ENCODE measurements at regions not wholly inside any gene's neighbourhood (a gene's known extent, or its start where the extent isn't known, plus 50 kb on each side); places are given as distances from the start of the nearest gene placed in this dataset.

DNA sequence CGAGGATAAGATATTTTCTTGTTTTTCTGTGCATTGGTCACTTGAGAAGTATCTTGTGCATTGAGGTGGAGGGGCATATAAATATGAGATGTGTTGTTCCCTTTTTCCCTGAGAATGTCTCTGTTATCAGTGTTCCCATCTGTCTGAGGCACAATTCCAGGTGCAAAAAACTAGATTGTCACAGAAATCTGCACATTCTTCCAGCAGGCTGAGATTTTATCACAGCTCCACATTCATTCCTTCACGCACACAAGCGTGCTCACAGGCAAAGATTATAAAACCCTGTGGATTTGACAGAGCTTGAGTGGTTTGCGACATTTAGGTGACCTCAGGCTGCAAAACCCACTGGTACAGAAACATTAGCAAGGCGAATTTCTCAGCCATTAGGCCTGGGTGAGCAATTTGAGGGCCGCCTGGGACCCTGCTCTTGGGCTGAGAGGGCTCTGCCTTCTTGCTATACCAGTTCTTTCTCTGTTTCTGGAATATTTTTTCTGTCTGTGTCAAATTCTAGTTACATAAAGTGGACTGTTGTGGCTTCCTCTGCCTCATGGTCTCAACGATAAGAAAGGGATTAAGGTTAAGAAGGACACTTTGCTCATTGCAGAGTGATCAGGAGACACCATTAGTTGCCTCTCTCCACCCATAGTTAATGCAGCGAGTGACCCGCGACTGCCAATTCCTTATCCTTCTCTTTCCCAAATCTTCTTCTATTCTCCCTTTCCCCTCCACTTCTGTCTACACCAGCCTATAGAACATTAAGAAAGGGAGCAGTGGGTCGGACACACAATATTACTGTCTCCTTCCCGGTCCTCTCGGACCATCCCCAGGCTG lies 86.7 kb upstream of the C1QTNF7 start:
- DNase-seq, result no peak

DNA sequence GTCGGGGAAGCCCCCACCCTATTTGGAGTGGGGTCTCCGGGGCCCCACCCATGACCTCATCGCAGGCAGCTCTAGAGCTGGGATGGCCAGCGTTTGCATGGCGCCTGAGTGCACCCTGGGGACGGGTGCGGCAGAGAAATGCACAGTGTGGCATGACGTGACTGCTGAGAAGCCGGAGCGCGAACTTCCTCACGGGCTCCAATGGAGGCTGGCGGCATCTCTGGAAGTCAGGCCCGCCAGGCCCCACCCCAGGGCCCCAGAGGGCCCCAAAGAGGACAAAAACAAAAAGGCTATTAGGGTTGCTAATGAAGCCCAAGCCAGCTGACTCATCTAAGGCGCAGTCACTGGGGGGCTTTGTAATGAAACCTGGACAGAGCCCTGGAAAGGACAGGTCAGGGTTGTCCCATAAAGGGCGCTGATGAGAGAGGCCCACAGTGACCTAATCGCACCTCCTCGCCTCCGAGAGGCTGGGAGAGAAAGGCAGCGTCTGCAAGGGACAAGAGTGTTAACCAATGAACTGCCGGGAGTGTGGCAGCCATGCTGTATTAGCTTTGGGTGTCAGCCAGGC lies 86.0 kb upstream of the C1QTNF7 start:
- no peak for DNase-seq

DNA sequence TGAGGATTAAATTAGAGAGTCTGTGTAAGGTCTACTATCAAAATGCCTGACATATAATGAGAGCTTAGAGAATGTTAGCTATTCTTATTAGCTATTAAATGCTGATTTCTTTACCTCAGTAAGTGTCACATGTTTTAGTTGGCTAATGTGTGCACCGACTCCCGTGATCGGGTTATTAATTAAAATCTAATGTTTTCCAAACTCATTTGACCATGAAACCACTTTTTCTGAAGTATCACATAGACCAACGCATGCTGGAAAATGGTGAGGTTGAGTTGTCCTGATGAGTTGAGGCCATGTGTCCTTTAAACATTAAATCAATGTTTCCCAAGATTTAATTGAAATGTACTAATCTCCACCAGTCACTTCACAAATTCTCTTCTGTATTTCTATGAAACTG lies 84.8 kb upstream of the C1QTNF7 start:
- DNase-seq, result no peak

DNA sequence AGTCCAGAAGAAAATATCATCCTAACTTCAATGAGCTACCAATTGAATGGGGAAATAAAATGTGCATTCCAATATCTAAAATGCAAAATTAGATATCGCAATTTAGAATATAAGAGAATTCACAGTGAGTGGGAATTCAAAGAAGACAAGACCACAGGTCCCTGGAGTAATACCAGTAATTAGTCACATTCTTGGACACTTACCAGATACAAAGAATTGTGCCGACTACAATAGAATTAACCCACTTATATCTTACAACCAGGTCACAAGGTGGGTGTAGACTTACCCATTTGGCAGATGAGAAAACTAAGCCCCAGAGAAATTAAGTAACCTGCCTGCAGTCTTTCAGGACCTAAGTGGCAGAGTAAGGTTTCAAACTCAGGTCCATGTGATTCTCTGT lies 84.3 kb upstream of the C1QTNF7 start:
- peak; percentile 24 for DNase-seq

DNA sequence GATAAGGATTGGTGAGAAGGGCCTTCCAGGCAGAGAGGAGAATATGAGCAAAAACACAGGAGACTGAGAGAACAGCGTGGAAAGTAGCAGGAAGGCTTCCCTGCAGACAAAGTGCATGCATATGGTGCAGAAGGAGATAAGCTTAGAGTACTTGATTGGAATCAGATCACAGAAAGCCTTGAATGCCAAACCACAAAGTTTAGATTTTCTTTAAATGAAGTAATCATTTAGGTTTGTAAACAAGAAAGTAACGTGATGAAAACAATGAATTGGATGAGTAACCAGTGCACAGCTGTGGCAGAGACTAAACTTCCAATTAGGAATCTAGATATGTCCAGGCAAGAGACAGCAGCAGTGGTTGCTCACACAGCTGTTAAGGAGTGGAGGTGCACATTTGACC lies 83.8 kb upstream of the C1QTNF7 start:
- peak; percentile 72 for DNase-seq

DNA sequence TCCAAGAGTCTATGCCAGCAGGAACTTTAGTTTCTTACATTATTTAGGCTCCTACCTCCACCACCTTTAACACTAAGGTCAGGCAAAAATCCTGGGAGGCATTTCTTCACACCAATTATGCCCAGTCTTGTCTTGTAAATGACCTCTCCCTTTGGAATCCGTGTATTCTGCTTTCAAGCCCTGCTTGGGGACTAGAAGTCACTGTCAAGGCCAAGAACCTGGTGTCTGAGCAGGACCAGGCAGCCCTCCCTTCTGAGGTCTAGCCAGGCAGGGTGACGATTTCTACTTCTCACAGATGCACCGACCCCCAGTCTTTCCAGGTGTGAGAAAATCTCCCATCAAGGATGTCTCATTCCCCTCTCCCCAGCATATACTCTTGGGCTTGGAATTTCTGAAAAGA lies 82.7 kb upstream of the C1QTNF7 start:
- no peak for DNase-seq

DNA sequence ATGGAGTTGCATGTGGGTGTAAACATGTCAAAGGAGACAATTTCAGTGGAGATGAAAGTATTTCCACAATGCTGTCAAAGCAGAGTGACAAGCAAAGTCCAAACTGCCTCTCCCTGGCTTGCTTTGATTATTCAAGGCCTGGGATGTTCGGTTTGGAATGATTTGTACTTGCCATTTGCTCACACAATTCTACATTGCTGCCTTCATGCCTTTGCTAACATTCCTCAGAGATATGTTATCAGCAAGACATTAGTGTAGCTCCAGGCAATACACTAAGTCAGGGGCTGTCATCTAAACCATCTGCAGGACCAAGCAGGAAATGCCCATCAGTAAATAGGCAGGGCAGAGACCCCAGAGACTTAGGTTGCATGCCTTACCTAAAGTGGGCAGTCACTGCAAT lies 79.6 kb upstream of the C1QTNF7 start:
- DNase-seq, result peak; percentile 9

DNA sequence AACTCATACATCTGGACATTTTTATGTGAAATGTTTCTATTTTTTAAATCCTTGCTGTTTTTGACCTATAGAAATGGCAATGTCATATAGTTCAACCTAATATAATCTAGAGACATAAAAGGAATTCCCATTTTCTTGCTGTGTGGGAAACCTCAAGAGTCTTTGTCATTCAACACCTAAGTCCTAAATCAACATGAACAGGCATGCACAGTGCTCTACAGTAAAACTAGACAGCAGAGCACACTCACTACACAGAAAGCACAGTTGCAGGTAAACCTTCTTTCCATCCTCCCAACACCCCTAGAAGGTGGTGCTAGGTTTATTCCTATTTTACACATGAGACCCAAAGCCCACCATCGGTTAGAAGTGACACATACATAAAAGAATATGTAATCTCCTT lies 79.1 kb upstream of the C1QTNF7 start:
- DNase-seq, result peak; percentile 10

DNA sequence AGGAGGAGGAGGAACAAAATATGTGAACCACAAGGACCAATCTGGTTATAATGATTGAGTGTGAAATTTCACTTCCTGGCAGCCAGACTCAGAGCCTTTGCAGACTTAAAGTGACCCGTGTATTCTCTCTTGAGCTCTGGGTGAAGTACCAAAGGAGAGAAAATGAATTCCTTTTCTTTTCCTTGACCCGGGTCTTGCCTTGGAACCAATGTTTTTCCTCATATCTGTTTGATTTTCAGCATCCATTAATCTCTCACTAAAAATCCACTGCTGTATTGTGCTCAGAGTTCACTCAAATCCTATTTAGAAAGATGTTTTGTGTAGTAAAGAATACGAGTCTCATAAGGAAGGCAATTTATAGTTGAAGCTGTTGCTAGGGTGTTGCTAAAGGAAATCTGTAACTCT lies 78.3 kb upstream of the C1QTNF7 start:
- peak; percentile 60 for DNase-seq

DNA sequence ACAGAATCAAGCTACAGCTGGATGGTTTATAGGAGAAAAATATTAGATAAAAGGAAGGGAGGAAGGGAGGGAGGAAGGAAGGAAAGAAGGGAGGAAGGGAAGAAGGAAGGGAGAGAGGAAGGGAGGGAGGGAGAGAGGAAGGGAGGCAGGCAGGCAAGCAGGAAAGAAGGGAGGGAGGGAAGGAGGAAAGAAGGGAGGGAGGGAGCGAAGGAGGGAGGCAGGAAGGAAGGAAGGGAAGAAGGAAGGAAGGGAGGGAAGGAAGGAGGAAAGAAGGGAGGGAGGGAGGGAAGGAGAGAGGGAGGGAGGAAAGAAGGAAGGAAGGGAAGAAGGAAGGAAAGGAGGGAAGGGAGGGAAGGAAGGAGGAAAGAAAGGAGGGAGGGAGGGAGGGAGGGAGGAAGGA lies 77.9 kb upstream of the C1QTNF7 start:
- no peak for DNase-seq

DNA sequence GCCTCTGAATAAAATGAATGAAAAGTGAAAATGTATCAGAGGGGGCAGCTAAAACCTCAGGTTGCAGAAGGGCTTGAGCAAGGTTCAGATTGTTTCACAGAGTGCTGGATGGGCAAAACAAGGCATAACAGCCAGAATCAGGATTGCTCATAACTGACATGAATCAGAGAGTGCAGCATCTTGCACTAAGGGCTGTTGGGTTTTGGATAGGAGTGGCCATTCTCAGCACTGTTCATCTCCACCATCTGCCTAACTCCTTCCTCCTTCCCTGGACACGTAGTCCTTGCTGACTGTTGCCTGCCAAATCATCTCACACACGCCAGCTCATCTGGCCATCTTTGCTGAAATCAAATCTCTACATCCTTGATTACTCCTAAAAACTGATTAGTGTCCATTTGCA lies 75.3 kb upstream of the C1QTNF7 start:
- DNase-seq, result no peak

DNA sequence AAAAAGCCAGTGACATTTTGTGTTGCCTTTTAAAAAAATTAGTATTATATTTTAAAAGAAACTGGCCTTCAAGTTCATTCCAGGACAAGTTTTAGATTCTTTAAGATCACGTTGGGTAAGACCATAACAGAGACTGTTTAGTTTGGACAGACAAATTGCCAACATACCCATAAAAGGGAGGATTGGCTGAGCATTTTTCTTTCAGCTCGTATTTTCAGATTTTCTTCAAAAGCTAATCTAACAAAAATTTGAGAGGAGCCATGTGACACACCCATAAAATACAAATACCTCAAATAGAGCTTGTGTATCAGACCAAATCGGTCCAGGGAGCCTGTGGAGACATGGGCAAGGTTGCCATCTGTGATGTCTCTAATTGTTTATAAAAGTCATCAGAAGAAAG lies 74.6 kb upstream of the C1QTNF7 start:
- no peak for DNase-seq

DNA sequence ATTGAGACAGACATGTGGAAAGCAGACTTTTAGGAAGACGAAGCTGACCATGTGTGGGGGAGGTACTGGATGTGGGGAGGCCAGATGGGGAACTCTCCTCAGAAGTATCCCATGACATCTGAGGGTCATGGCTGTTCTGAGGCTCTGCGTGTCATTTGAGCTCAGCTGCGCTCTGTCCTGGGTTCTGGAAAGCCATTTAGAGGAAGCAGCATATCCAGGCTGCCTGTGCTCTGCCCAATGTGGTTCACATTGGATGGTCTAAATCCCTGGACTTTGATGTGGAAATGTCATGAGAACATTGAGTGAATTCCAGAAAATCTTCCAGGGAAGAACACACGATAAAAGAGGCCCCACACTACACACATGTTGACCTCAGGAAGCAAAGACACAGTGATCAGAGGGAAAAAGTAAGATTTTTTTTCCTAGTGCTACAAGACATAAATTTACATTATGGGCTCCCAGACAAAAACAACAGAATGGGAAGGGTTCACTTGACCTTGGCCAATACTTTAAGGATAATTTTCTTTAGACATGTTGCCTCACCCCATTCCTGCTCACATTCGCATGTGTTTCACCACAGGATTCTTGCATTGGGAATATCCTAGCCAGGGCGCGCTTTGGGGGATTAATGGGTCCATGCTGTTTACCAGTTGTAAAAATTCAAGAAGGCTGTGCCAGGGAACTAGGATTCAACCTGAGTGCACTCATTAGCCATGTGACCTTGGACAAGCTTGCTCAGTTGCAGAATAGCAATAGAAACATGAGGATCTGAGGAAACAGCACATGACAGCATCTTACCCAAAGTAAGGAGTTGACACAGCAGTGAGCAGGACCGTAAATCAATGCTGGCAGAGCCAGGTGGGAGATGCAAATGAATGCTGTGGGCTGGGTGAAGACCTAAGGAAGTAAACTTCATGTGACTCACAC lies 73.2 kb upstream of the C1QTNF7 start:
- no peak for DNase-seq

DNA sequence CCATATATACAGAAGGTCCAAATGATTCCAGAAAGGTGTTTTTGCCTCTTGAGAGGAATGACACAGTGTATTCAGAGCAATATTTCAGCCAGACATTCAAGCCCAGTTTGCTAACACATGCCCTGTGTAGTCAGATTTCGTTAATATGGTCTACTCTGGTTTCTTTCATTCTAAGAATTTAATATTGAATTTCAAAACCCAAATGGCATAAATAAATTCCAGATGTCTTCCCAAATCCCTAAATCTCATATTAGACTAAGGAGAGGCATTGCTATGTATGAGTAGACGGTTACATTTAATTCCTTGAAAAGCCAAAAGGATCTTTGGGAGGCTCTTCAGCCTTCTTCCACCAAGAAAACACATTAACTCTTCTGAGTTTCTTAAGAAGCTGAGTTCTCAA lies 66.3 kb upstream of the C1QTNF7 start:
- no peak for DNase-seq

DNA sequence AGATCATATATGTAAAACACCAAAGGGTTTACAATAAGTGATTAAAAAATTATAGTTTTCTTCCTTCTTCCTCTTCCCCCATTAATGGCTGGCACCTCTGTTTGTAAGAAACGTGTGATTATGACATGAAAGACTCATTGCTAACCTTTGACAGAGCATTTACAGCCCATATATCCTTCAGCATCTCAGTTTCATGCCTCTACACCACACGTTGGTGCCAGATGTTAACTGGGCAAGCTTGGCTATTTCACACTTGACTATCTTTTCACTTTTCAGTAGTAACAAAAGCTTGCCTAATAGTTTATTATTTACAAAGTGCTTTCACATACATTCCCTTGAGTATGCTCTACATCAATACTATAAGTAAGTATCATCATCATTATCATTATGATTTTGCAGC lies 65.3 kb upstream of the C1QTNF7 start:
- no peak for DNase-seq

DNA sequence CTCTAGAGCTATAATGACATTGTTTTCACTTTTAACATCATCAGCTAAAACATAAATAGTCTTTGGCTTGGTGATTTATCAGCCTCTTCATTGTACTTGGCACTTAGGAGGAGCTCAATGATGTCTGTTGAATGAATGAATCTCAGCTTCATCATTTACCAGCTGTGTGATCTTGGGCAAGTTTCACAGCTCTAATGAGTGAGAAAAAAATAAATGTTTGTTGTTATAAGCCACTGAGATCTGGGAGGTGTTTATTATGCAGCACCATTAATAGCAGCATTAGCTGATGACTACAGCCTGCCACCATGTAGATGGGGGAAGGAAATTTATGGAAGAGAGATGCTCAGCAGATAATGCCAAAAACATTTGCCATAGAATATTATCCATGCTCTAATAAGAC lies 63.6 kb upstream of the C1QTNF7 start:
- DNase-seq, result no peak

DNA sequence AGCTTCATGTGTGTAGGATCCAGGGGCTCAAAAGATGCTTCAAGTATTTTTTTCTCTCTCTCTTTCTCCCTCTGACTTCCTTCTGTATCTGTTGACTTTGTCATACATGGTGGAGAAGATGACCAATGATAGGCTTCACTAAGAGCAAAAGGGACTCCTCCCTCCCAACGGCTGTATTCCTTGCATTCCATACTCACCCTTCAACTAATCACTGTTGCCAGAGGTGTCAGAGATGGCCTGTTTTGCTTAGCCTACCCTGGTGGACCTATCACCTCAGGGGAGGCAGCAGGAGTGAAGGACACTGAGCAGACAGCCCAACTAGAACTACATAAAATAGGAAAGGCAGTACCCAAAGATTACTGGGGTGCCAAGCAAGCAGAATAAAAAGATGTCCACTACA lies 62.2 kb upstream of the C1QTNF7 start:
- DNase-seq, result no peak

DNA sequence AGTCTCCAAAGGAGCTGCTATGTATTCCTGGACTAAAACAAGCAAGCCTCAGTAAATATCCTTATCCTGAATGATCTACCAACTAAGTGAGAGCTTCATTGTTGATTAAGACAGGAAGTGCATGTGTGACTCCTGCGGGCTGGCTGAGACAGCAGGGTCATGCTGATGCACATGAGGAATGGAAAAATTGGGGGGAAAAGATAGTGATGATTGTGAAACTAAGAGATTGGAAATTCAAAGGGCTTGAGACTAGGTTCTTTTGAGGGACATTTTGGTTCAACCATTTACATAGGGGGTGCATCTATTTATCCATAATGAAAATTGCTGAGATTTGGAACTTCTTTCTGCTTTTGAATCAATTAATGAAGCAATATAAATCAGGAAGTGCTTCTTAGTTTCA lies 61.1 kb upstream of the C1QTNF7 start:
- peak; percentile 59 for DNase-seq

DNA sequence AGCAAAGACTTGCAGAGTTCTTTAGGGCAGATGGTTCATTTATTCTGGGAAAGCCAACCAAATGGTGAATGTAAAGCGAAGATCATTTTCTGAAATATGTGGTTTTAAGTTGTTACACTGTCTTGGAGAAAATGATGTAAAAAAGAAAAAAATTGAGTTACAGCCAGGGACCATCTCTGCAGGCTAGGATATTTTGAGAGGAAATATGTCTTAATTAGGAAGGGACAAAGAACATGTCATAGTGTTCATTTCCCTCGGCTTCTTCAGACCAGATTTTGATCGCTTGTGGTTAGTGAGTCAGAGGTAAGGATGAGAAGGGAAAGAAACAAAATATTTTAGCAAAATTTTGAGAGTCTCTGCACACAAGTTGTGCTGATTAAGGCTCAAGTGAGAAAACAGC lies 59.0 kb upstream of the C1QTNF7 start:
- peak; percentile 95 for DNase-seq

DNA sequence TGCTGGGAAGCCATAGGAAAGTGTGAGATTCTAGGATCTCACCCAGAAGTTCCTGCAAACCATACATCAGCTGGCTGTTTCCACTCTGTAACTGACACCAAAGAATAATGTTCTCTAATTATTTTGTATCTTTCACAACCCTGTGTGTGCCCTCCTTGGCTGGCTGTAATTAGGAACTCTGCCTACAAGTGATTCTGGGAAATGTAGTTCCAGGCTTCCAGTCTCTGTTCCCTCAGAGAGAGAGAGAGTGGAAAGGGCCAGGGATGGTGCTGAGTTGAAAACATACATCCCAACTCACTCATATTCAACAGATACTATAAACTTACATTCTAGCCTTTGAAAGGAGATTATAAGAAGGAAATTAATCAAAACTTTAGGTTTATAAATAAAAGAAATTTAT lies 57.5 kb upstream of the C1QTNF7 start:
- DNase-seq, result no peak

DNA sequence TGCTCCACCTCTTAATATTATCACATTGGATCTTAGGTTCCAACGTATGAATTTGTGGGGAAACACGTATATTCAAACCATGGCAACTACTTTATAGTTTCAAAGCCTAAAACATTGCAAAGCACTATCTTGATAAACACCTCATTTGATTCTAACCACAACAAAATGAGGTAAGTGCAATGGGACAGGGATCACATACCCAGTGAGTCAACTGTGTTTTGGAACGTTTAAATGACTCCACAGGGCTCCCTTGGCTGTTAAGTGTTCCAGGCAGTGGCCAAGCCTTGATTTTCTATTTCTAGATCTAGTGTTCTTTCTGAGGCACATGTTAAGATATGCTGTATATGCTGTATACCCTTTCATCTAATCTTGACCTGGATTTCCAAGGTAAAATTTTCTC lies 54.5 kb upstream of the C1QTNF7 start:
- peak; percentile 54 for DNase-seq

DNA sequence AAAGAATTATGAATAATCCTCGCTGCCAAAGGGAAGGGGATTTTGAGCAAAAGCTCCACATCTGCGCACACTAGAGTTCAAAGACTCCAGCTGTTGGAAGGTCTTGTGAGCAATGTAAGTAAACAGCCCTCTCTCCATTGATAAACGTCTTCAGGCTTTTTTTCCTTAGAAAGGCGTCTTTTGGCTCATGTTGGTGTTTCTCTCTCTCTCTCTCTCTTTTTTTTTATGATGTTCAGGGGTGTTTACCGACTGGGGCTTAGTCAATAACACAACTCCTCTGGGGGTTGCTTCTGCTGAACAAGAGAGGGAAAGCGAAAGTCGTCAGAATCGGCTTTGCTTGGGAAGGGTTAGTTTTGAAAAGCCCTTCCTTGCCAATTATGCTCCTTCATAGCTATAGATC lies 53.2 kb upstream of the C1QTNF7 start:
- no peak for DNase-seq

DNA sequence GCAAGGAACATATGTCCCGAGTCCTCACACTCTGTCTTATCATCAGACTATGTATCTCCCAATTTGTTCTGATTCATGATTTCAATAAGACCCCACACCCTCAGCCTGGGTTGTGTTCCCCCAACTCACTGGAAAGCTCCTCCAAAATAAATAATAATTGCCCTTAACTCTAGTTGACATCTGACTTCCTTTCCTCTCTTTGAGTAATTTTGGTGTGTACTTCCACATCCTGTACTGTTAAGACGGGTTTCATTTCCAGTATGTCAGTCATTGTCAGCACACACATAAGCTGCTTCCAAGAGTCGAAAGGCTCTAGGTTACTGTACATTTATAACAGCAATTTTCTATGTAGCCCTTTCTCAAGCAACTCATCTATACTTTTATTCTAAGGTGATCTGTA lies 52.2 kb upstream of the C1QTNF7 start:
- no peak for DNase-seq

DNA sequence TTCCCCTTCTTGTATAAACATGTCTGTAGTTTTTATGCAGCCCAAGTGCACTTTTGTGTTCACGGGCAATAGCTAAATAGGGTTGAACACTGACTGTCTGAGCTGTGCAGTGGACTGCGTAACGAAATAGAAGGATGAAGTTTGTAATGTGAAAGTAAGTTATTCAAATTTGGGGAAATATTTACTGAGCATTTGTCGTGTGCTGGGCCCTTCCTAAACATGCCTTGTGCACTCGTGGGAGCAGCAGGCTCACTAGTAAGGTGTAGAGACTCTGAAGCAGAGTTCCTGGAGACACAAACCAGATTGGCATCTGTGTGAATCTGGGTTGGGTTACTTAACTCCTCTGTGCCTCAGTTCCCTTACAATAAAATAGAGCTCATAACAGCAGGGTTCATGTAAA lies 51.7 kb upstream of the C1QTNF7 start:
- DNase-seq, result no peak
